H9 (cell line): ENCODE measurements at regions not wholly inside any gene's neighbourhood (a gene's known extent, or its start where the extent isn't known, plus 50 kb on each side); places are given as distances from the start of the nearest gene placed in this dataset.

ENCODE experiments used
- DNase-seq: peaks from one replicate; pipeline ENCODE4 v3.0.0-alpha.2; 2017
- H2AFZ ChIP-seq: one replicate; pipeline ENCODE4 v1.6.1; 2013; ENCODE audit warnings: mild to moderate bottlenecking, low read length, control low read depth, moderate library complexity
- H2AK5ac ChIP-seq: 2 replicates; pipeline ENCODE4 v1.6.1; 2013; ENCODE audit warnings: low read length, control low read depth, mixed read lengths; ENCODE audit not compliant: insufficient read length
- H2BK120ac ChIP-seq: one replicate; pipeline ENCODE4 v1.6.1; 2013; ENCODE audit warnings: low read depth, mild to moderate bottlenecking, low read length, control low read depth, inconsistent platforms; ENCODE audit not compliant: poor library complexity, severe bottlenecking
- H2BK12ac ChIP-seq: 2 replicates; pipeline ENCODE4 v1.6.1; 2013; ENCODE audit warnings: low read length, control low read depth, mixed read lengths, low read depth; ENCODE audit not compliant: insufficient read length
- H2BK15ac ChIP-seq: 2 replicates; pipeline ENCODE4 v1.6.1; 2013; ENCODE audit warnings: low read depth, low read length, control low read depth
- H2BK20ac ChIP-seq: one replicate; pipeline ENCODE4 v1.6.1; 2013; ENCODE audit warnings: low read depth, mild to moderate bottlenecking, low read length, control low read depth, inconsistent platforms; ENCODE audit not compliant: poor library complexity, severe bottlenecking
- H2BK5ac ChIP-seq: 2 replicates; pipeline ENCODE4 v1.6.1; 2013; ENCODE audit warnings: low read length, control low read depth, mixed read lengths; ENCODE audit not compliant: insufficient read length
- H3K14ac ChIP-seq: 2 replicates; pipeline ENCODE4 v1.6.1; 2013; ENCODE audit warnings: low read length, control low read depth; ENCODE audit not compliant: insufficient read depth
- H3K18ac ChIP-seq: 2 replicates; pipeline ENCODE4 v1.6.1; 2013; ENCODE audit warnings: low read depth, mild to moderate bottlenecking, mixed read lengths, low read length, control low read depth; ENCODE audit not compliant: insufficient read length
- H3K23ac ChIP-seq: 2 replicates; pipeline ENCODE4 v1.6.1; 2013; ENCODE audit warnings: low read length, control low read depth, mixed read lengths, low read depth; ENCODE audit not compliant: insufficient read length
- H3K23me2 ChIP-seq: 2 replicates; pipeline ENCODE4 v1.6.1; 2013; ENCODE audit warnings: low read depth, mild to moderate bottlenecking, mixed read lengths, low read length, control low read depth; ENCODE audit not compliant: insufficient read length, poor library complexity, severe bottlenecking
- H3K27ac ChIP-seq: 2 replicates; pipeline ENCODE4 v1.5.1; 2013; ENCODE audit warnings: low read length, control low read depth, mixed read lengths, low read depth; ENCODE audit not compliant: insufficient read length
- H3K27me3 ChIP-seq: 2 replicates; pipeline ENCODE4 v1.6.1; 2013; ENCODE audit warnings: low read length, control low read depth, inconsistent platforms; ENCODE audit not compliant: insufficient read depth
- H3K4ac ChIP-seq: 2 replicates; pipeline ENCODE4 v1.6.1; 2013; ENCODE audit warnings: low read depth, mild to moderate bottlenecking, control low read depth, inconsistent platforms, low read length, moderate library complexity
- H3K4me1 ChIP-seq: 2 replicates; pipeline ENCODE4 v1.6.1; 2013; ENCODE audit warnings: low read length, control low read depth, inconsistent platforms; ENCODE audit not compliant: insufficient read depth
- H3K4me2 ChIP-seq: 2 replicates; pipeline ENCODE4 v1.6.1; 2013; ENCODE audit warnings: low read length, control low read depth, mixed read lengths; ENCODE audit not compliant: insufficient read length, insufficient read depth
- H3K56ac ChIP-seq: 2 replicates; pipeline ENCODE4 v1.6.1; 2013; ENCODE audit warnings: low read depth, mild to moderate bottlenecking, mixed read lengths, low read length, control low read depth; ENCODE audit not compliant: insufficient read length
- H3K79me1 ChIP-seq: 2 replicates; pipeline ENCODE4 v1.6.1; 2013; ENCODE audit warnings: low read depth, mild to moderate bottlenecking, moderate library complexity, low read length, control low read depth, inconsistent platforms; ENCODE audit not compliant: insufficient read depth, poor library complexity, severe bottlenecking
- H3K79me2 ChIP-seq: 2 replicates; pipeline ENCODE4 v1.6.1; 2013; ENCODE audit warnings: low read length, control low read depth, inconsistent platforms; ENCODE audit not compliant: insufficient read depth
- H3K9ac ChIP-seq: 2 replicates; pipeline ENCODE4 v1.6.1; 2013; ENCODE audit warnings: low read length, control low read depth, mixed read lengths; ENCODE audit not compliant: insufficient read length; ENCODE audit errors: extremely low read depth
- H3K9me3 ChIP-seq: one replicate; pipeline ENCODE4 v1.6.1; 2013; ENCODE audit warnings: low read depth, low read length, inconsistent platforms; ENCODE audit not compliant: control insufficient read depth
- H3T11ph ChIP-seq: one replicate; pipeline ENCODE4 v1.6.1; 2013; ENCODE audit warnings: mild to moderate bottlenecking, low read length, control low read depth, inconsistent platforms
- H4K20me1 ChIP-seq: one replicate; pipeline ENCODE4 v1.6.1; 2013; ENCODE audit not compliant: control insufficient read depth, insufficient read length, insufficient read depth
- H4K5ac ChIP-seq: 2 replicates; pipeline ENCODE4 v1.6.1; 2013; ENCODE audit warnings: low read depth, mild to moderate bottlenecking, mixed read lengths, low read length, control low read depth; ENCODE audit not compliant: insufficient read length
- H4K8ac ChIP-seq: replicated peaks from 2 replicates; pipeline ENCODE4 v1.6.1; 2013; ENCODE audit warnings: low read length, control low read depth, mixed read lengths, low read depth; ENCODE audit not compliant: insufficient read length
- H4K91ac ChIP-seq: 2 replicates; pipeline ENCODE4 v1.6.1; 2013; ENCODE audit warnings: low read depth, mild to moderate bottlenecking, moderate library complexity, mixed read lengths, low read length, control low read depth; ENCODE audit not compliant: insufficient read length
- H3K27ac Mint-ChIP-seq, 3 experiments: 2 replicates in 2 of 3; 3 replicates in 1 of 3; pipeline ENCODE4 v1.8.0; 2020 to 2021; ENCODE audit warnings: mixed read lengths in 3 of 3, mild to moderate bottlenecking in 1 of 3, moderate library complexity in 1 of 3
- H3K27me3 Mint-ChIP-seq: 2 replicates; pipeline ENCODE4 v1.8.0; 2021; ENCODE audit warnings: low read depth, mild to moderate bottlenecking, moderate library complexity, mixed read lengths
- H3K36me3 Mint-ChIP-seq, 3 experiments: 2 replicates in 2 of 3; 3 replicates in 1 of 3; pipeline ENCODE4 v1.8.0; 2020 to 2021; ENCODE audit warnings: low read depth in 3 of 3, mixed read lengths in 3 of 3; ENCODE audit not compliant: insufficient read depth in 1 of 3
- H3K4me1 Mint-ChIP-seq, 2 experiments: 2 replicates each; pipeline ENCODE4 v1.8.0; 2020; ENCODE audit warnings: mixed read lengths in 2 of 2
- H3K4me3 Mint-ChIP-seq, 2 experiments: 2 replicates in 1 of 2; 3 replicates in 1 of 2; pipeline ENCODE4 v1.8.0; 2020 to 2021; ENCODE audit warnings: mild to moderate bottlenecking in 2 of 2, mixed read lengths in 2 of 2, moderate library complexity in 1 of 2
- H3K9me3 Mint-ChIP-seq, 2 experiments: 2 replicates in 1 of 2; 3 replicates in 1 of 2; pipeline ENCODE4 v1.8.0; 2020; ENCODE audit warnings: mild to moderate bottlenecking in 2 of 2, mixed read lengths in 2 of 2, moderate library complexity in 1 of 2
- WGBS: extraction: QIAGEN DNeasy Blood & Tissue Kit; methylation state at CpG from one replicate; pipeline ENCODE4 v1.1.7; 2013; ENCODE audit warnings: missing lambda C conversion rate, low lambda C conversion rate, mixed read lengths; ENCODE audit not compliant: insufficient read length; ENCODE audit errors: extremely low coverage; 5-methylcytosine and 5-hydroxymethylcytosine counted together
- TF ChIP-seq, protein P1 (sequence below): fragments of 200-600 bp; sonication (generic); conservative IDR thresholded peaks from 3 replicates; pipeline ENCODE4 v1.8.0; 2021; ENCODE audit warnings: antibody characterized with exemption, mild to moderate bottlenecking

DNA sequence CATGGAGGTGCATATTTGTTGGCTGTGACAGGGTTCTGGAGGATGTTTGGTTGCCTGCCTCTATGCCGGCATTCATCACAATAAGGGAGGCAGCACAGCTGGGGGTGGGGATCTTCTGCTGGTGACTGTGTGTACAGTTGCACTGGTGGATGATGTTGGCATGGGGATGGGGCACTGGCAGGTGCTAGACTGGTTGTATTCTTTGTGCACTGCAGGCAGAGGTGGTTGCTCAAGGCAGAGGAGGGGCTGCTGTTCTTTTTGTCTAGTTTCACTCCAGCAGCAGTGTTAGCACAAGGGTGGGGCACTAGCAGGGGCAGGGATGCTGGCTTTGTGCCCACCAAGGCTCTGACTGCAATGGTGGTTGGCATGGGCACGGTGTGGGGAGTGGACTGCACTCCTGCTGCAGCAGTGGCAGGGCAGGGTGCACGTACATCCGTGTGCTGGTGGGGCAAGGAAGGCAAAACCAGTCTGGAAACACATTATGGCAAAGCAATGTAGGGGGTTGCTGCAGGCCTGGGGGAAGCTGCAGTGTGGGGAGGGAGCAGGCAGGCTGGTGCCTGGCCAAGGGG, 69.3 kb downstream of the ISOC1 start:
- Mint-ChIP-seq H3K27me3 (no peaks in the 10 kb centered on the region; the same call in 1 of the 2 replicates), H3K4me3 (no peak overlapping the region), H3K36me3 (no peaks in the 10 kb centered on the region; a peak in 1 of 7 replicates), H3K4me1 (0 out of 4 replicates have a peak, but pooled peaks cover 3% of the 10 kb centered on the region in 2 experiments), H3K27ac (no peak overlapping the region; a peak in 1 of 7 replicates), H3K9me3 (peaks cover 3 to 14% of the 10 kb centered on the region in 2 experiments; a peak in 4 of 5 replicates)
- no peak overlapping the region for H2BK20ac ChIP-seq
- no peak overlapping the region for H3K9ac ChIP-seq
- no peak overlapping the region for H3K27ac ChIP-seq
- H3K23ac ChIP-seq = no peak overlapping the region
- H3K4ac ChIP-seq = no peak overlapping the region
- no peak overlapping the region for H3K4me2 ChIP-seq
- no peak overlapping the region for H2BK120ac ChIP-seq
- no peak overlapping the region for H3T11ph ChIP-seq
- DNase-seq = no peak
- H3K79me2 ChIP-seq = no peaks in the 10 kb centered on the region
- no peak overlapping the region for H2AK5ac ChIP-seq
- no CpG with 5 or more reads among the region's 4 CpGs for WGBS
- no peaks in the 10 kb centered on the region for H3K23me2 ChIP-seq
- no peaks in the 10 kb centered on the region for H4K20me1 ChIP-seq
- TF ChIP-seq, protein P1, sequence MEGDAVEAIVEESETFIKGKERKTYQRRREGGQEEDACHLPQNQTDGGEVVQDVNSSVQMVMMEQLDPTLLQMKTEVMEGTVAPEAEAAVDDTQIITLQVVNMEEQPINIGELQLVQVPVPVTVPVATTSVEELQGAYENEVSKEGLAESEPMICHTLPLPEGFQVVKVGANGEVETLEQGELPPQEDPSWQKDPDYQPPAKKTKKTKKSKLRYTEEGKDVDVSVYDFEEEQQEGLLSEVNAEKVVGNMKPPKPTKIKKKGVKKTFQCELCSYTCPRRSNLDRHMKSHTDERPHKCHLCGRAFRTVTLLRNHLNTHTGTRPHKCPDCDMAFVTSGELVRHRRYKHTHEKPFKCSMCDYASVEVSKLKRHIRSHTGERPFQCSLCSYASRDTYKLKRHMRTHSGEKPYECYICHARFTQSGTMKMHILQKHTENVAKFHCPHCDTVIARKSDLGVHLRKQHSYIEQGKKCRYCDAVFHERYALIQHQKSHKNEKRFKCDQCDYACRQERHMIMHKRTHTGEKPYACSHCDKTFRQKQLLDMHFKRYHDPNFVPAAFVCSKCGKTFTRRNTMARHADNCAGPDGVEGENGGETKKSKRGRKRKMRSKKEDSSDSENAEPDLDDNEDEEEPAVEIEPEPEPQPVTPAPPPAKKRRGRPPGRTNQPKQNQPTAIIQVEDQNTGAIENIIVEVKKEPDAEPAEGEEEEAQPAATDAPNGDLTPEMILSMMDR = no peak
- no peaks in the 10 kb centered on the region for H3K27me3 ChIP-seq
- H4K8ac ChIP-seq = no peak overlapping the region
- no peak overlapping the region for H3K18ac ChIP-seq
- no peaks in the 10 kb centered on the region for H3K9me3 ChIP-seq
- no peaks in the 10 kb centered on the region for H3K79me1 ChIP-seq
- no peak overlapping the region for H3K14ac ChIP-seq
- H3K56ac ChIP-seq = no peak overlapping the region
- H3K4me1 ChIP-seq = no peaks in the 10 kb centered on the region
- H4K5ac ChIP-seq = no peak overlapping the region
- no peak overlapping the region for H2BK15ac ChIP-seq
- no peak overlapping the region for H2BK12ac ChIP-seq
- H2BK5ac ChIP-seq = no peak overlapping the region
- H2AFZ ChIP-seq = no peak overlapping the region
- H4K91ac ChIP-seq = no peak overlapping the region
